GM12892 (cell line): ENCODE measurements at regions not wholly inside any gene's neighbourhood (a gene's known extent, or its start where the extent isn't known, plus 50 kb on each side); places are given as distances from the start of the nearest gene placed in this dataset.

Source experiments
- DNase-seq: peaks from one replicate; pipeline ENCODE4 v3.0.0; 2011; ENCODE audit not compliant: insufficient read length
- FAIRE-seq: peaks from 2 replicates; lab custom pipeline; 2011; peaks lifted over from hg19 to GRCh38; lab: Jason Lieb, UNC
- POLR2A ChIP-seq: IDR thresholded peaks from 2 replicates; pipeline ENCODE4 v1.6.1; 2011; ENCODE audit warnings: low read depth, low read length, control low read depth
- POLR2AphosphoS5 ChIP-seq: IDR thresholded peaks from 2 replicates; pipeline ENCODE4 v1.6.1; 2011; ENCODE audit warnings: low read depth, low read length, control low read depth
- TAF1 ChIP-seq: IDR thresholded peaks from 2 replicates; pipeline ENCODE4 v1.6.1; 2011; ENCODE audit warnings: low read depth, mild to moderate bottlenecking, control low read depth, low read length, borderline replicate concordance

DNA sequence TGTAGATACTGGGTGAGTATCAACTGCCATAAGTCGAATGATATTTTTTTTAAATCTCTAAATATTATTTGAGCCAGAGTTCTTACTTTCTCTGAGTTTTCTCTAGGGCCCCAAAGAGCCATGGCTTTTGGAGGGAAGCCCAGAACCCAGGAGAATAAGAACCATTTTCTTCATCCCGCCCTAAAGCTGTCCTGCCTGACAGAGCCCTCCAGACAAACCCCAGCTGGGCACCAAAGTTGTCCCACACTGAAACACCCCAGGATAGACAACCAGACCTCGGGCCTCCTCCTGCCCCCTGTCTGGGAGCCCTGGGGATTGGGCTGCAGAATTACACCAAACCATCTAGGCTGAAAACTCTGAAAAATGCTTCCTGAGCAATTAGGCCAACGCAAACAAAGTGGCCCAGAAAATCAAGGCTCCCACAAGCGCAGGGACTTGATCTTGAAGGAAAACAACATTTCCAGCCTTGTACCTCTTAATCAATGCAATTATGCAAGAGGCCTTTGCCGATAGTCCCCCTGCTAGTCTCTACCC lies 113.1 kb downstream of the RRAGC start:
- TF ChIP-seq POLR2AphosphoS5: no peak
- TF ChIP-seq TAF1: no peak
- no peak for TF ChIP-seq POLR2A
- no peak for FAIRE-seq
- DNase-seq: no peak

DNA sequence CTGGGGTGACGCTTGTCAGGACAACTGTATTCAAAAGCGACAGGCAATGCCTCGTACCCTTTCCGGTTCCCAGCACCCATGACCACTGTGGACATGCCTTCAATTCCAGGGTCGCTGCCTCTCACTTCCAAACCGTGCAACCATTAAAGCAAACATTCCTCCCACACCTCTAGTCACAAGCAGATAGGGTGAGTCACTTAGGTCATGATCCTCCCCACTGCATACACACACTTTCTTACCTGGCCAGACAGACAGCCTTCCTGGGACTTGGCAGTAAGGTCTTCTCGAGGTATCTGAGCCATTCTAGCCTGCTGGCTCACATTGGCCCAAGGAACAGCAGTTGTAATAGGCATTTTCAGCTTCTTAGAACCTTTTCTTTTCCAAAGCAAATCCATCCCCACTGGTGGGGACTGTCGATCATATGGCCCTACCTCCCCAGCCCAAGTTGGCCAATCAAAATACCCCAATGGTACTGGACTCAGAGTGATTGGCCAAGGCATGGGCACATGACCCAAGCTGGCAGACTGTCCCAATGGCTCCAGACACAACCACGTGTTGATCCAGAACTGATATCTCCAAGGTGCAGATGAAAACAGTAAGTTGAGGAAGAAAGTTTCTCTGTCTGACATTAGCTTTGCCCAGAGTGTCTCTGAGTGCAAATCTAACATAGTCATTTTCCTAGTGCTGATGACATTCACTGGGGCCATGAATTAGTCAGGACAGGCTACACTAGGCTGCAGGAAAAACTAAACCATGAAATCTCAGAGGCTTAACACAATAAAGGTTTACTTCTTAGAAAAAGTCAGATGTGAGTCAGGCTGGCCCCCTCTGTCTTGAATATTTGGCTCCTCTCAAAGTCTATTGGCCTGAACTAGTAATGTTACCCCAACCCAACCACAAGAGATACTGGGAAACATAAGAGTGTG lies 113.8 kb downstream of the RRAGC start:
- DNase-seq: no peak
- TF ChIP-seq POLR2A (no peak), POLR2AphosphoS5 (no peak)

DNA sequence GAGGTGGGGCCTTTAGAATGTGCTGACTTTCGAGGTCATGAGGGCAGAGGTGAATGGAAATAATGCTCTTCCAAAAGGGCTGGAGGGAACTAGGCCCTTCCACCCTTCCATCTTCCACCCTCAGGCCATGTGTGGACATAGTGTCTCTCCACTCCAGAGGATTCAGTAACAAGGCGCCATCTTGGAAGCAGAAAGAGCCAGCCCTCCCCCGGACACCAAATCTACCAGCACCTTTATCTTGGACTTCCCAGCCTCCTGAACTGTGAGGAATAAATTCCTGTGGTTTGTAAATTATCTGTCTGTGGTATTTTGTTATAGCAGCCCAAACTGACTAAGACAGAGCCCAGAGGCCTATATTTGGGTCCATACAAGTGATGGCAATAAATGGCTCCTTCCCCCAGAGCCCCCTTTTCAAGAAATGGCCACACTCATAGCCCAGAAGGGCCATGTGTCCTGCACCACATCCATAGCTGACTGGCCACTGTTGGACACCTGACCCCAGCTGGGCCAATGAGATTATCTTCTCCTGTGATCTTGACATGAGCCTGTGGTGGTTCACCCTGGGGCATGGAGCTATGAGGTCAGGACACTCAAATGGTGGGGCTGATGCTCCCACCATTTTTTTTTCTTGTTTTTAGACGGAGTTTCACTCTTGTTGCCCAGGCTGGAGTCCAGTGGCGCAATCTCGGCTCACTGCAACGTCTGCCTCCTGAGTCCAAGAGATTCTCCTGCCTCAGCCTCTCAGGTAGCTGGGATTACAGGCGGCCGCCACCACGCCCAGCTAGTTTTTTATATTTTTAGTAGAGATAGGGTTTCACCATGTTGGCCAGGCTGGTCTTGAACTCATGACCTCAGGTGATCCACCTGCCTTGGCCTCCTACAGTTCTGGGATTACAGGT lies 114.9 kb downstream of the RRAGC start:
- no peak for FAIRE-seq
- DNase-seq: no peak
- TF ChIP-seq POLR2A: no peak
- TF ChIP-seq POLR2AphosphoS5: no peak
- TF ChIP-seq TAF1: no peak

More for the DNA sequence above, 113.8 kb downstream of the RRAGC start:
- no peak for FAIRE-seq

DNA sequence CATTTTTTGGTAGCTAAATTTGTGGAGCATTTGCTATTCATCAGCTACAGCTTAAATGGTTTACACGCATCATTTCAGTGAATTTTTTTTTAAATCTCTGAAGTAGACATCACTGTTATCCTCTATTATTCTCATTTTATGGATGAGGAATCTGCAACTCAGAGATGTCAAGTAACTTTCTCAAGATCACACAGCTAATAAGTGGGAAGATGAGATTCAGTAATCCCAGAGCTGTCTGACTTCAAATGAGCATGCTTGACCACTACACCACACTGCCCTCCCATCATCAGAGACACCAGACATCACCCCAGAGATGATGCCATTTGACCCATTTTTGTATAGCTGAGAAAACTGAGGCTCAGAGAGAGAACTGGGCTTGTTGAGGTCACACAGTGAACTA lies 116.4 kb downstream of the RRAGC start:
- FAIRE-seq (no peak), DNase-seq (no peak)
- TF ChIP-seq TAF1: no peak
- TF ChIP-seq POLR2AphosphoS5: no peak
- TF ChIP-seq POLR2A: no peak

DNA sequence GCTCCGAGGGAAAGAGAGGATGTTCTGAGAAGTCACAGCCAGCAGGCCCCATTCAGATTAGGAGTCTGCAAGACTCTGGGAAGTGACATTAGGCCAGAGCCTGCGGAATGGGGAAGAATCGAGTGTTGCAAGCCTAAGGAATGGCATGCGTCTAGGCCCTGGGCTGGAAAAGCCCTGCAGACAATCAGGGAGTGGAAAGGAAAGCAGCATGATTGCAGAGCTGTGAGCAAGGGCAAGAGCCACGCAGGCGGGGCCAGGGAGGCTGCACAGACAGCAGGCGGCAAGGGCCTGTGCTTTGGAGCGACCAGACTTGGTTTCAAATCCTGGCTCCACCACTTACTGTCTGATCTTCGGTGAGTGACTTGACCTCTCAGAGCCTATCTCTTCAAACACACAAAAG lies 118.2 kb downstream of the RRAGC start:
- no peak for DNase-seq

DNA sequence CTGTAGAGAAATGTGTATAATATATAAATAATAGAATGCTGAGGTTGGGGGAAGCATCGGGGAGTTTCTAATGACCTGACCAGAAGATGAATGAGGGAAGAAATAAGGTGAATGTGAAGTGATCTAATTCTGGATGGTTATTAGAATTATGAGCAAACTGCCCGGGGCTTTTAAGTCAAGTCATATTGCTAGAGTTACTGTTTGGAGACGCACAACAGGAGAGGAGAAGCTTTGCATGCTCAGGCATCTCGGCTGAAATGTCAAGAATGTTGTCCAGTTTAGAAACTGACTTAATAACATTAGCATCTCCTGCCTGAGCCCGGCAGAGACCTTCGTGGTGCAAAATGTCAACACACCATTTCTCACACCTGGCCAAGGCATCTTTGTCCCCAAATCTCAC lies 119.1 kb downstream of the RRAGC start:
- DNase-seq (no peak), FAIRE-seq (no peak)

More for the DNA sequence above, 118.2 kb downstream of the RRAGC start:
- TF ChIP-seq TAF1 (no peak), POLR2AphosphoS5 (no peak), POLR2A (no peak)
- FAIRE-seq: no peak

DNA sequence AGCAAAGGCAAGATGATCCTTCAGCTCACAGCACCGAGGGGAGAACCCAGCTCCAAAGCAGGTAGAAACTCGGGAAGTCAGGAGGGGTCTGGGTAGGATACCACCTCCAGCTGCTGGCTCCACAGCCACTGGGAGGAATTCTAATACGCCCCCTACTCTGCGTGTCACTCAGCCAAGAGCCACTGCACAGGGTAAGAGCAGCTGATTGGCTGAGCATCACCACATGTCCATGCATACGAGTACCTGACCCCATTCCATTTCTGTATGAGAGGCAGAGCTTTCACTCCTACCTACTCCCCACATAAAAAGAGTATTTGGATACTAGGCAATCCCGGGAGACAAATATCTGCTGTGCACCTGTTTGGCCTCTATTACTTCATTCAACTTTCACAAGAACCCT lies 121.4 kb downstream of the RRAGC start:
- TF ChIP-seq POLR2A (no peak), POLR2AphosphoS5 (no peak), TAF1 (no peak)
- FAIRE-seq: no peak
- no peak for DNase-seq

More for the DNA sequence above, 119.1 kb downstream of the RRAGC start:
- no peak for TF ChIP-seq POLR2AphosphoS5
- TF ChIP-seq TAF1: no peak
- no peak for TF ChIP-seq POLR2A

DNA sequence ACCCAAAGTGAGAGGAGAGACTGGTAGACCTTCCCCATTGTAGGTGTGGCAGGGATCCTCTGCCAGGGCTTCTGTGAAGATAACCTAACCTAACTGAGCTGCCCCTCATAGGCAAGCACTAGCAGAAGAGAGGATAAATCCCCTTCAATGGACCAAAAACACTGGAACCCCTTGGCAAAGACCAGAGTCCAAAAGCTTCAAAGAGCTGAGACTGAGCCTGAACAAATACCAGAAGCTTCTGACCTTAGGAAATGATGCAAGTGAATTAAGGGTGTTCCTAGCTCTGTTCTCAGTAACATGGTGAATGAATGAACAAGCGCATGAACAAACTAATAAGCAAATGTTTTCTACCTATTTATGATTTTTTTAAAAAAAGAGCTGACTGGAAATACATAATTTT lies 123.2 kb downstream of the RRAGC start:
- FAIRE-seq (no peak), DNase-seq (no peak)
- TF ChIP-seq TAF1 (no peak), POLR2A (no peak), POLR2AphosphoS5 (no peak)

DNA sequence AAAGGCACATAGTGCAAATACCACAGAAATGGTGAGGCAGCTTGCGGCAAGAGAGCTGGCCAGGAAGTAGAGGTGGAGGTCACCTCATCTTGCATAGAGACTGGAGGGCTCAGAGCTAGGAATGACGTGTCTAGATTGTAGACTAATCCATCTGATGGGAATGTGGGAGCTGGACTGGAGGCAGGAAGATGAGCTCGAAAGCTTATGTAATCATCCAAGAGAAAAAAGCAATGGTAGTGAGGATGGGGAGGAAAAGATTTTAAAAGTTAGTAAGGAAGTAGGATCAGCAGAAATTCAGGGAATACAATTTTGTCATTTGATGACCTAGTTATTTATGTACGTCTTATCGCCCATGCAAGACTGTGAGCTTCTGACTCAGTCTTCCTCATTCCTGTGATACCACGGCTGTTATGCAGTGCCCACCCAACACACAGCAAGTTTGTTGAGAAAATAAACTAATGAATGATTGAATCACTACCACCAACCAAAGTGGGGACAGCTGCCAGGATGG lies 123.9 kb downstream of the RRAGC start:
- no peak for TF ChIP-seq POLR2A
- TF ChIP-seq POLR2AphosphoS5: no peak
- TF ChIP-seq TAF1: no peak
- DNase-seq (no peak), FAIRE-seq (no peak)

DNA sequence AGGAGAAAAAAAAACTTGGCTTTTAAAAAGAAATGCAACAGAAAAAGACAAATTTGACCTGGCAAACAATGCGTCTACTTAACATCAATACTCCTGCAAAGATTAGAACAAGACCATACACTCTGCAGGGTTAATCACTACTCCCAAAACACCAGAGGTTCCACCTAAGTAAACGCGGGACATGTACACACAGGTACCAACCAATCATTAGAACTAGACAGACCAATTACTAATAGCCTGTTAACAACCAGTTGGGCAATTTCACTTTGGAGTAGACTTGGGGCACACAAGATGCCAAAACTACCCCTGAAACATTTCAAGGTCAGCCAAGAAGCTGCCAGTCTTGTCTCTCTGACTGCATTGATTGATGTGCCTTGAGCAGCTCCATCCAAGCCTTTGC lies 125.8 kb downstream of the RRAGC start:
- DNase-seq (no peak), FAIRE-seq (no peak)
- TF ChIP-seq POLR2A: no peak
- no peak for TF ChIP-seq TAF1
- no peak for TF ChIP-seq POLR2AphosphoS5
